ENCODE measurements at regions not wholly inside any gene's neighbourhood (a gene's known extent, or its start where the extent isn't known, plus 50 kb on each side); places are given as distances from the start of the nearest gene placed in this dataset.

DNA sequence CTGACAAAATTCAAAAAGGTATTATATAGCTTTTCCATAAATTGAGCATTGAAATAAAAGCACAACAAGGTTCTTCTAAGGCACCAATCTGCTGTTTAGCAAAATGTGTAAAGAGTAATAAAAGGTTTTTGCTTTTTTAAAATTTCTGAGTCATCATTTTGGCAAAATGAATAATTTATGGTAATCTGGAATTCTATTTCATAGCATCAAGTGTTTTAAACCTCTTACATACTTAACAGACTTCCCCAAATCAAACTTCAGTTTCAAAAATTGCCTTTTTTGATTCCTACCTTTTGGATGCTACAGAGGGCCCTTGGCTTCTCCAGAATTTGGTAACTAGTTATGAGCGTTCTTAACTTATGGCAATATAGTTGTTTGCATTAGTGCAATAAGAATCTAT is 154.0 kb upstream of the ELAC2 start:
- no peak for TF ChIP-seq POLR2AphosphoS5 (IDR thresholded peaks at IDR 0.05; ENCODE audit: low read depth, low read length)
- no peak for TF ChIP-seq TAF1 (IDR thresholded peaks at IDR 0.05; ENCODE audit: borderline replicate concordance, insufficient read depth, low read length)
- TF ChIP-seq, protein P1, sequence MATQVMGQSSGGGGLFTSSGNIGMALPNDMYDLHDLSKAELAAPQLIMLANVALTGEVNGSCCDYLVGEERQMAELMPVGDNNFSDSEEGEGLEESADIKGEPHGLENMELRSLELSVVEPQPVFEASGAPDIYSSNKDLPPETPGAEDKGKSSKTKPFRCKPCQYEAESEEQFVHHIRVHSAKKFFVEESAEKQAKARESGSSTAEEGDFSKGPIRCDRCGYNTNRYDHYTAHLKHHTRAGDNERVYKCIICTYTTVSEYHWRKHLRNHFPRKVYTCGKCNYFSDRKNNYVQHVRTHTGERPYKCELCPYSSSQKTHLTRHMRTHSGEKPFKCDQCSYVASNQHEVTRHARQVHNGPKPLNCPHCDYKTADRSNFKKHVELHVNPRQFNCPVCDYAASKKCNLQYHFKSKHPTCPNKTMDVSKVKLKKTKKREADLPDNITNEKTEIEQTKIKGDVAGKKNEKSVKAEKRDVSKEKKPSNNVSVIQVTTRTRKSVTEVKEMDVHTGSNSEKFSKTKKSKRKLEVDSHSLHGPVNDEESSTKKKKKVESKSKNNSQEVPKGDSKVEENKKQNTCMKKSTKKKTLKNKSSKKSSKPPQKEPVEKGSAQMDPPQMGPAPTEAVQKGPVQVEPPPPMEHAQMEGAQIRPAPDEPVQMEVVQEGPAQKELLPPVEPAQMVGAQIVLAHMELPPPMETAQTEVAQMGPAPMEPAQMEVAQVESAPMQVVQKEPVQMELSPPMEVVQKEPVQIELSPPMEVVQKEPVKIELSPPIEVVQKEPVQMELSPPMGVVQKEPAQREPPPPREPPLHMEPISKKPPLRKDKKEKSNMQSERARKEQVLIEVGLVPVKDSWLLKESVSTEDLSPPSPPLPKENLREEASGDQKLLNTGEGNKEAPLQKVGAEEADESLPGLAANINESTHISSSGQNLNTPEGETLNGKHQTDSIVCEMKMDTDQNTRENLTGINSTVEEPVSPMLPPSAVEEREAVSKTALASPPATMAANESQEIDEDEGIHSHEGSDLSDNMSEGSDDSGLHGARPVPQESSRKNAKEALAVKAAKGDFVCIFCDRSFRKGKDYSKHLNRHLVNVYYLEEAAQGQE (IDR thresholded peaks at IDR 0.05; ENCODE audit: insufficient read depth in 1 of 2, low read depth in 2 of 2, low read length in 2 of 2), result no peak
- no peak for TF ChIP-seq SIN3A (IDR thresholded peaks at IDR 0.05; ENCODE audit: borderline replicate concordance, insufficient read depth, low read length)
- no peak for TF ChIP-seq FOXP2 (optimal IDR thresholded peaks at IDR 0.05; ENCODE audit: borderline replicate concordance, extremely low read depth, extremely low read length, insufficient read depth)
